Activated naive CD8-positive, alpha-beta T cell (primary cell): ENCODE measurements at regions not wholly inside any gene's neighbourhood (a gene's known extent, or its start where the extent isn't known, plus 50 kb on each side); places are given as distances from the start of the nearest gene placed in this dataset.
"Not testable (repeated sequence)": the region's sequence is repeated elsewhere in the genome, so short reads cannot be mapped to it uniquely, and the experiment has no call there.

Experiments
- H3K27ac Mint-ChIP-seq: one replicate; pipeline ENCODE4 v1.8.0; 2021; ENCODE audit warnings: mixed read lengths
- H3K27me3 Mint-ChIP-seq: one replicate; pipeline ENCODE4 v1.8.0; 2021; ENCODE audit warnings: mixed read lengths
- H3K36me3 Mint-ChIP-seq: one replicate; pipeline ENCODE4 v1.8.0; 2021; ENCODE audit warnings: mixed read lengths
- H3K4me1 Mint-ChIP-seq: one replicate; pipeline ENCODE4 v1.8.0; 2021; ENCODE audit warnings: low read depth, mixed read lengths
- H3K4me3 Mint-ChIP-seq: one replicate; pipeline ENCODE4 v1.8.0; 2021; ENCODE audit warnings: mild to moderate bottlenecking, mixed read lengths
- H3K9me3 Mint-ChIP-seq: one replicate; pipeline ENCODE4 v1.8.0; 2021; ENCODE audit warnings: low read depth, mixed read lengths

GRCh38 chr13:76293751-76294150 lies 592.5 kb downstream of the KCTD12 start:
- Mint-ChIP-seq H3K4me1 (no peaks in the 10 kb centered on the region), H3K9me3 (no peaks in the 10 kb centered on the region), H3K36me3 (no peaks in the 10 kb centered on the region), H3K27ac (no peak overlapping the region), H3K4me3 (no peak overlapping the region), H3K27me3 (no peaks in the 10 kb centered on the region)

- H3K4me3 Mint-ChIP-seq = no peak overlapping the region
- H3K27me3 Mint-ChIP-seq = no peaks in the 10 kb centered on the region
- H3K4me1 Mint-ChIP-seq = no peaks in the 10 kb centered on the region
- H3K9me3 Mint-ChIP-seq = no peaks in the 10 kb centered on the region
- no peak overlapping the region for H3K27ac Mint-ChIP-seq
- H3K36me3 Mint-ChIP-seq = no peaks in the 10 kb centered on the region
These were observed 592.9 kb downstream of the KCTD12 start for GRCh38 chr13:76293346-76293745.

DNA sequence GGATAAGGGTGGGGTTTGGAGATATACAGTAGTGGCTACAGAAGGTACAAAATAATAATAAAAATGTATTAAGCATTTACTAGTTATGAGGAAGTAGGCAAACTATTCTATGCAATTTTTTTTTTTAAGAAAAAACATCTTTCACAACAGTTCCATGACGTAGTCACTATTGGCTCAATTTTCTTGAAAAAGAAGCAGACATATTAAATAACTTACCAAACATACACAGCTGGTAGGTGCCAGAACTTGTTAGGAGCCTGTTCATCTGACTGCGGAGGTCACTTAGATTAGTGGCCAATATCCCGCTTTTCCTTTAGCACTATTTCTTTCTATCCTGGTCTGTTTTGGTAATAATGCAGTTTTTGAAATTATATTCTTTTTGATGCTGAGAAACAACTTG lies 593.5 kb downstream of the KCTD12 start:
- no peaks in the 10 kb centered on the region for H3K9me3 Mint-ChIP-seq
- H3K27ac Mint-ChIP-seq = no peak overlapping the region
- no peak overlapping the region for H3K4me3 Mint-ChIP-seq
- no peaks in the 10 kb centered on the region for H3K4me1 Mint-ChIP-seq
- no peaks in the 10 kb centered on the region for H3K27me3 Mint-ChIP-seq
- H3K36me3 Mint-ChIP-seq = no peaks in the 10 kb centered on the region

- H3K9me3 Mint-ChIP-seq = no peaks in the 10 kb centered on the region
These were observed 594.2 kb downstream of the KCTD12 start for GRCh38 chr13:76292031-76292430.

GRCh38 chr13:76289558-76289957 lies 596.6 kb downstream of the KCTD12 start:
- Mint-ChIP-seq H3K27ac (no peak overlapping the region), H3K4me1 (no peaks in the 10 kb centered on the region), H3K36me3 (no peaks in the 10 kb centered on the region), H3K4me3 (no peak overlapping the region), H3K27me3 (no peaks in the 10 kb centered on the region), H3K9me3 (no peaks in the 10 kb centered on the region)

More at GRCh38 chr13:76292031-76292430, 594.2 kb downstream of the KCTD12 start:
- no peaks in the 10 kb centered on the region for H3K36me3 Mint-ChIP-seq
- no peak overlapping the region for H3K4me3 Mint-ChIP-seq
- no peaks in the 10 kb centered on the region for H3K4me1 Mint-ChIP-seq
- H3K27me3 Mint-ChIP-seq = no peaks in the 10 kb centered on the region
- H3K27ac Mint-ChIP-seq = no peak overlapping the region

GRCh38 chr13:76286178-76286577 lies 600.0 kb downstream of the KCTD12 start:
- Mint-ChIP-seq H3K4me3 (no peak overlapping the region), H3K4me1 (no peaks in the 10 kb centered on the region), H3K9me3 (no peaks in the 10 kb centered on the region), H3K36me3 (no peaks in the 10 kb centered on the region), H3K27ac (no peak overlapping the region), H3K27me3 (no peaks in the 10 kb centered on the region)

DNA sequence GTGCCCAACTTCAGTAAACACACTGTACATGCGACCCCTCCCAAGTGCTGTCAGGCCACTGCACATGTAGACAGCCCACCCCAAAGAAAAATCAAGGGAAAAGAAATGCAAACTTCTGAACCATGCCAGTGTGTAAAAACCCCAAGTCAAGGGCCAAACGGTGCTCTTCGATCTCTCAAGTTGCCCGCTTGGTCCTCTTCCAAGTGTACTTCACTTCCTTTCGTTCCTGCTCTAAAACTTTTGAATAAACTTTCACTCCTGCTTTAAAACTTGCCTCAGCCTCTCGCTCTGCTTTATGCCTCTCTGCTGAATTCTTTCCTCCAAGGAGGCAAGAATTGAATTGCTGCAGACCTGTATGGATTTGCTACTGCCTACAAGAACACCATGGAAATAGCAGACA lies 600.7 kb downstream of the KCTD12 start:
- Mint-ChIP-seq H3K4me1 (no peaks in the 10 kb centered on the region), H3K27ac (no peak overlapping the region), H3K9me3 (no peaks in the 10 kb centered on the region), H3K4me3 (no peak overlapping the region), H3K27me3 (no peaks in the 10 kb centered on the region), H3K36me3 (no peaks in the 10 kb centered on the region)

GRCh38 chr13:76279766-76280165 lies 606.4 kb downstream of the KCTD12 start:
- not testable (repeated sequence) for H3K27ac Mint-ChIP-seq, H3K4me1 Mint-ChIP-seq, H3K4me3 Mint-ChIP-seq, H3K9me3 Mint-ChIP-seq, H3K36me3 Mint-ChIP-seq, H3K27me3 Mint-ChIP-seq

DNA sequence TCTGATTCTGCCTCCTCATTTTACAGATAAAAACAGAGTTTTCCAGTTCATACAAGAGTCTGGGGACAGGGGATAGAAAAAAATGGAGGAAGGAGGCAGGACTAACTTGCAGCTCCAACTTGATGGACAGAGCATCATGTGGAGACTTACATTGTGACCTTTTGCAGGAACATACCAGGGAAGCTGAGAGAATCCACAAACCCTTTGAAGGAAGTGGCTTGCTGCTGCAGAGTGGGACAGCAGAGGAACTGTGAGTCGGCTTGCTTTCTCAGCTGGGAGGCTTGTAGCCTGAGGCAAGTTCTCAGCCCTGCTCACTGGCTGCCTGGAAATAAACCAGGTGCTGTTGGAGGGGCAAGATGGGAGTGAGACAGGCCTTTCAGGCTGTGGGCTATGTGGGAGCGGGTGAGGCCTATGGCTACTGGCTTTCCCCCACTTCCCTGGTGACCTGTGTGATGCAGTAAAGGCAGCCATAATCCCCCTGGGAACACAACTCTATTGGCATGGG lies 614.4 kb downstream of the KCTD12 start:
- H3K4me3 Mint-ChIP-seq = no peak overlapping the region
- no peak overlapping the region for H3K27ac Mint-ChIP-seq
- peaks cover 5% of the 10 kb centered on the region for H3K9me3 Mint-ChIP-seq
- H3K27me3 Mint-ChIP-seq = peaks cover 8% of the 10 kb centered on the region
- no peaks in the 10 kb centered on the region for H3K4me1 Mint-ChIP-seq
- no peaks in the 10 kb centered on the region for H3K36me3 Mint-ChIP-seq

- not testable (repeated sequence) for H3K27me3 Mint-ChIP-seq, H3K4me1 Mint-ChIP-seq, H3K27ac Mint-ChIP-seq, H3K9me3 Mint-ChIP-seq, H3K4me3 Mint-ChIP-seq, H3K36me3 Mint-ChIP-seq
These were observed 617.9 kb downstream of the KCTD12 start for GRCh38 chr13:76268307-76268706.

DNA sequence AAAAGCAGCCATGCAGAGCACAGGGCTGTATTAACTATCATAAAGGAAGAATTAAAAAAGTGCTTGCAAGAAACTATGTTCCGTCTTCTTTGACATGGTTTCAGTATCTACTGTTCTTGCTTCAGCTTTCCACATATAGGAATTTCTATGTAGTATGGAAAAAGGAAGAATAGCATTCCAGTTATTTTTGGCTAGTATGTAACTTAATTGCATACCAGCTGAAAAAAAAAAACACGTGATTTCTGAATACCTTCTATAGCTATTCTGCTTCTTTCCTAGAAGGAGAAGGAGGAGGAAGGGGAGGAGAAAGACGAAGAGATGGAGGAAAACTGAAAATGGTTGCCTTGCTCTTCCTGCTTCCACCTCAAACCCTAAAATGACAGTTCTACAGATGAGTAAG lies 619.0 kb downstream of the KCTD12 start:
- Mint-ChIP-seq H3K9me3 (peaks cover 5% of the 10 kb centered on the region), H3K36me3 (no peaks in the 10 kb centered on the region), H3K4me1 (no peaks in the 10 kb centered on the region), H3K4me3 (no peak overlapping the region), H3K27me3 (peaks cover 8% of the 10 kb centered on the region), H3K27ac (no peak overlapping the region)

DNA sequence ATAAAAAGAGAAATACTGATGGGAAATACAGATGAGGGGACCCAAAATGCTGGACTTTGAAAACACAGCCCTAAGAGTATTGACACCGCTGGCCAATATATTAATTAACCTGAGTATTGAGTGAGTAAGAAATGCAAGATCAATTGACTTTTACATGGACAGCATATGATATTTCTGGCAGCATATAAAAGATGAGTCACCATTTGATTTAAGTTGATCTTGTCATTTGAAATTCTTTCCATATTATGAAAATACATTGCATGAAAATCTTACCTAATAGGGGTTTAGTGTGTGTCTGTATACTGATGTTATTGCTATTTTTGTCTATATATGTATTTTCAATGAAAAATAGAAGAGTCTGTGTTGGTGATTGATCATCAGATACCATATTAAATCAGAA lies 619.6 kb downstream of the KCTD12 start:
- H3K9me3 Mint-ChIP-seq = peaks cover 5% of the 10 kb centered on the region
- peaks cover 8% of the 10 kb centered on the region for H3K27me3 Mint-ChIP-seq
- no peak overlapping the region for H3K27ac Mint-ChIP-seq

DNA sequence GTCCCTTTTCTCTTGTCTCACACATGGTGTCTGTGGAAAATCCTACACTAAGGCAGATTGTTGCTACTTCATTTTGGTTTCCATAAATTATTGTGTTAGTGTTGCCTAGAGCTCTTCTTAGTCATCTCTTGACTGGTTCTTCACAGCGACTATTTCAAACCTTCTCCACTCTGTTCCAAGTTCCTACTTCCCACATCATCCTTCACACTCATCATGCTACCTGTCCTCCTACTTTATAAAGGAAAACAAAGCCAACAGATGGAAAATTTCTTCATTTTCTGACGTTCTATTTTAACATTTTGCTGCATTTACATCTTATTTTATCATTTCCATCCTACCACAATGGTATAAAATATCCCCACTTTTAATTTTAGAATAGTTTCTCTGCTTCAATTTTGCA lies 614.1 kb downstream of the LMO7 start:
- no peak overlapping the region for H3K4me3 Mint-ChIP-seq
- H3K27ac Mint-ChIP-seq = no peak overlapping the region
- H3K4me1 Mint-ChIP-seq = no peaks in the 10 kb centered on the region
- H3K27me3 Mint-ChIP-seq = peaks cover 4% of the 10 kb centered on the region
- no peaks in the 10 kb centered on the region for H3K36me3 Mint-ChIP-seq
- H3K9me3 Mint-ChIP-seq = no peaks in the 10 kb centered on the region

More for the DNA sequence above, 619.6 kb downstream of the KCTD12 start:
- H3K4me1 Mint-ChIP-seq = no peaks in the 10 kb centered on the region
- H3K4me3 Mint-ChIP-seq = no peak overlapping the region
- H3K36me3 Mint-ChIP-seq = no peaks in the 10 kb centered on the region

DNA sequence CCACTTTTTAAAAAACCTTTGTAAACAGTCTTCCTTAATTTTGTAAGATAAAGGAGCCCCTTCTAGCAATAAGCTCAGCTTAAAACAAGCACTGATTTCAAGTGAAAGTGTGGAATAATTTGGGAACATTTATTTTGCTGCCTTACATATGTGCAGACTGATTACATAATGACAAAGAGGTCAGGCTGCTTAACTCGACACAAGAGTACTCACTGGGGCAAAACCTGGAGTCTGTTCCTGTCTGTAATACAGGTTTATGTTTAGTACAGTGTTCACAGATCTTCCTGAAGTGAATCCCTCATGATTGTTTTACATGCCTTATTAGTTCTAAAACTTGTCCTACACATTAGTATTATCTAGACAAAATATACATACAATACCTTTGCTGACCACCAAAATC lies 609.8 kb downstream of the LMO7 start:
- no peaks in the 10 kb centered on the region for H3K4me1 Mint-ChIP-seq
- no peak overlapping the region for H3K4me3 Mint-ChIP-seq
- H3K36me3 Mint-ChIP-seq = no peaks in the 10 kb centered on the region
- H3K9me3 Mint-ChIP-seq = no peaks in the 10 kb centered on the region
- H3K27me3 Mint-ChIP-seq = peaks cover 2% of the 10 kb centered on the region
- H3K27ac Mint-ChIP-seq = no peak overlapping the region

DNA sequence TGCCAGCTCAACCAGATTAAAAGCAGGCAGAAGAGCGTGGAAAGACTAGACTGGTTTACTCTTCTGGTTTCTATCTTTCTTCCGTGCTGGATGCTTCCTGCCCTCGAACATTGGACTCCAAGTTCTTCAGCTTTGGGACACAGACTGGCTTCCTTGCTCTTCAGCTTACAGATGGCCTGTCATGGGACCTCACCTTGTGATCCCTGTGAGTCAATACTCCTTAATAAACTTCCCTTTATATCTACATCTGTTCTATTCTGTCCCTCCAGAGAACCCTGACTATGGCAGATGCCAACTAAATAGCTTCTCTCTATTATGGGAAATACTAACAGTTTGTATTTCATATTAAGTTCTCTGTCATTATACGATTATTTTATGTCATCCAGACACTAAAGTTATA lies 609.1 kb downstream of the LMO7 start:
- H3K4me1 Mint-ChIP-seq = no peaks in the 10 kb centered on the region
- H3K4me3 Mint-ChIP-seq = no peak overlapping the region
- peaks cover 2% of the 10 kb centered on the region for H3K27me3 Mint-ChIP-seq
- no peaks in the 10 kb centered on the region for H3K36me3 Mint-ChIP-seq
- H3K9me3 Mint-ChIP-seq = no peaks in the 10 kb centered on the region
- H3K27ac Mint-ChIP-seq = no peak overlapping the region

DNA sequence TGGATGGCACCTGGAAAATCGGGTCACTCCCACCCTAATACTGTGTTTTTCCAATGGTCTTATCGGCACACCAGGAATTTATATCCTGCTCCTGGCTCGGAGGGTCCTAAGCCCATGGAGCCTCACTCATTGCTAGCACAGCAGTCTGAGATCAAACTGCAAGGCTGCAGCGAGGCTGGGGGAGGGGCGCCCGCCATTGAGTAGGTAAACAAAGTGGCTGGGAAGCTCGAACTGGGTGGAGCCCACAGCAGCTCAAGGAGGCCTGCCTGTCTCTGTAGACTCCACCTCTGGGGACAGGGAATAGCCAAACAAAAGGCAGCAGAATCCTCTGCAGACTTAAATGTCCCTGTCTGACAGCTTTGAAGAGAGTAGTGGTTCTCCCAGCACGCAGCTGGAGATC lies 607.0 kb downstream of the LMO7 start:
- not testable (repeated sequence) for H3K27ac Mint-ChIP-seq, H3K27me3 Mint-ChIP-seq, H3K4me3 Mint-ChIP-seq, H3K4me1 Mint-ChIP-seq, H3K36me3 Mint-ChIP-seq, H3K9me3 Mint-ChIP-seq
